HepG2 (cell line): ENCODE measurements at regions not wholly inside any gene's neighbourhood (a gene's known extent, or its start where the extent isn't known, plus 50 kb on each side); places are given as distances from the start of the nearest gene placed in this dataset.

ENCODE experiments used
- BRCA1 ChIP-seq: sonication (generic); formaldehyde crosslinking; IDR thresholded peaks from 2 replicates; pipeline ENCODE4 v1.4.0; 2020; ENCODE audit warnings: missing genetic modification reagents
- CHD4 ChIP-seq: fragments of 200-600 bp; sonication (generic); IDR thresholded peaks from 2 replicates; pipeline ENCODE4 v1.7.0; 2017; ENCODE audit warnings: mild to moderate bottlenecking, low read length, borderline replicate concordance
- FOXA1 ChIP-seq, 2 experiments: fragments of 450-650 bp in 1 of 2; sonication (generic) in 1 of 2; formaldehyde crosslinking in 1 of 2; IDR thresholded peaks; 2 replicates each; pipeline versions ENCODE4 v1.4.0 to v1.6.1; 2016 to 2020; ENCODE audit warnings: missing genetic modification reagents in 1 of 2
- GATAD2A ChIP-seq: IDR thresholded peaks from 2 replicates; pipeline ENCODE4 v1.6.1; 2016
- KDM5B ChIP-seq: sonication (generic); formaldehyde crosslinking; IDR thresholded peaks from 2 replicates; pipeline ENCODE4 v1.4.0; 2020; ENCODE audit warnings: missing genetic modification reagents, mild to moderate bottlenecking, borderline replicate concordance
- PTBP1 ChIP-seq: fragments of 200-400 bp; formaldehyde crosslinking; IDR thresholded peaks from 2 replicates; pipeline ENCODE4 v1.6.1; 2018; ENCODE audit warnings: low read length, low read depth; ENCODE audit not compliant: poor library complexity, severe bottlenecking
- RARA ChIP-seq: IDR thresholded peaks from 2 replicates; pipeline ENCODE4 v1.6.1; 2016; ENCODE audit warnings: missing genetic modification reagents, missing compliant biosample characterization
- RORA ChIP-seq: sonication (generic); formaldehyde crosslinking; IDR thresholded peaks from 2 replicates; pipeline ENCODE4 v1.5.0; 2020; ENCODE audit warnings: mild to moderate bottlenecking, missing genetic modification reagents, moderate library complexity
- SATB2 ChIP-seq: sonication (generic); formaldehyde crosslinking; IDR thresholded peaks from 2 replicates; pipeline ENCODE4 v1.5.0; 2020; ENCODE audit warnings: missing genetic modification reagents
- SIN3A ChIP-seq: IDR thresholded peaks from 2 replicates; pipeline ENCODE4 v1.6.1; 2011; ENCODE audit warnings: low read depth, mild to moderate bottlenecking, control low read depth, low read length, borderline replicate concordance
- SRF ChIP-seq: IDR thresholded peaks from 2 replicates; pipeline ENCODE4 v1.6.1; 2011; ENCODE audit warnings: mild to moderate bottlenecking, low read depth, low read length, moderate library complexity
- TCF12 ChIP-seq, 2 experiments: fragments of 450-650 bp in 1 of 2; sonication (generic) in 1 of 2; formaldehyde crosslinking in 1 of 2; IDR thresholded peaks; 2 replicates each; pipeline versions ENCODE4 v1.6.1 to v1.8.0; 2017 to 2022; ENCODE audit warnings: antibody characterized with exemption in 1 of 2, mild to moderate bottlenecking in 1 of 2, missing genetic modification reagents in 1 of 2, moderate library complexity in 1 of 2
- TEF ChIP-seq: sonication (generic); formaldehyde crosslinking; IDR thresholded peaks from 2 replicates; pipeline ENCODE4 v1.5.0; 2020; ENCODE audit warnings: missing genetic modification reagents
- TRAFD1 ChIP-seq: sonication (generic); formaldehyde crosslinking; IDR thresholded peaks from 2 replicates; pipeline ENCODE4 v1.5.1; 2020; ENCODE audit warnings: missing genetic modification reagents, mild to moderate bottlenecking, borderline replicate concordance
- U2AF1 ChIP-seq: fragments of 200-400 bp; formaldehyde crosslinking; optimal IDR thresholded peaks from 2 replicates; pipeline ENCODE3; 2017; ENCODE audit warnings: mild to moderate bottlenecking, low read depth, low read length
- U2AF2 ChIP-seq: fragments of 200-400 bp; formaldehyde crosslinking; IDR thresholded peaks from 2 replicates; pipeline ENCODE4 v1.6.1; 2017; ENCODE audit warnings: low read depth, mild to moderate bottlenecking, low read length
- ZNF180 ChIP-seq: sonication (generic); formaldehyde crosslinking; IDR thresholded peaks from 2 replicates; pipeline ENCODE4 v1.4.0; 2020; ENCODE audit warnings: low read depth, missing genetic modification reagents, borderline replicate concordance
- ZNF496 ChIP-seq: sonication (generic); formaldehyde crosslinking; IDR thresholded peaks from 2 replicates; pipeline ENCODE4 v1.8.1; 2023; ENCODE audit warnings: mild to moderate bottlenecking, moderate library complexity, missing genetic modification reagents; ENCODE audit not compliant: insufficient replicate concordance
- ZNF75D ChIP-seq: sonication (generic); formaldehyde crosslinking; IDR thresholded peaks from 2 replicates; pipeline ENCODE4 v1.8.1; 2023; ENCODE audit warnings: missing genetic modification reagents, mild to moderate bottlenecking, borderline replicate concordance
- ZNF850 ChIP-seq: sonication (generic); formaldehyde crosslinking; conservative IDR thresholded peaks from 2 replicates; pipeline ENCODE4 v1.9.0; 2021; ENCODE audit warnings: mild to moderate bottlenecking, missing genetic modification reagents
- ZSCAN22 ChIP-seq: sonication (generic); formaldehyde crosslinking; IDR thresholded peaks from 2 replicates; pipeline ENCODE4 v1.4.0; 2020; ENCODE audit warnings: mild to moderate bottlenecking, missing genetic modification reagents
- TF ChIP-seq, protein P1 (sequence below): sonication (generic); formaldehyde crosslinking; IDR thresholded peaks from 2 replicates; pipeline ENCODE4 v1.8.0; 2022; ENCODE audit warnings: missing genetic modification reagents, mild to moderate bottlenecking, moderate library complexity, borderline replicate concordance
- TF ChIP-seq, protein P2 (sequence below): sonication (generic); formaldehyde crosslinking; conservative IDR thresholded peaks from 2 replicates; pipeline ENCODE4 v1.8.0; 2022; ENCODE audit warnings: mild to moderate bottlenecking, moderate library complexity, missing genetic modification reagents

GRCh38 chr2:16067866-16068551, 127.7 kb downstream of the MYCN start (continued):
- TF ChIP-seq, protein P1, sequence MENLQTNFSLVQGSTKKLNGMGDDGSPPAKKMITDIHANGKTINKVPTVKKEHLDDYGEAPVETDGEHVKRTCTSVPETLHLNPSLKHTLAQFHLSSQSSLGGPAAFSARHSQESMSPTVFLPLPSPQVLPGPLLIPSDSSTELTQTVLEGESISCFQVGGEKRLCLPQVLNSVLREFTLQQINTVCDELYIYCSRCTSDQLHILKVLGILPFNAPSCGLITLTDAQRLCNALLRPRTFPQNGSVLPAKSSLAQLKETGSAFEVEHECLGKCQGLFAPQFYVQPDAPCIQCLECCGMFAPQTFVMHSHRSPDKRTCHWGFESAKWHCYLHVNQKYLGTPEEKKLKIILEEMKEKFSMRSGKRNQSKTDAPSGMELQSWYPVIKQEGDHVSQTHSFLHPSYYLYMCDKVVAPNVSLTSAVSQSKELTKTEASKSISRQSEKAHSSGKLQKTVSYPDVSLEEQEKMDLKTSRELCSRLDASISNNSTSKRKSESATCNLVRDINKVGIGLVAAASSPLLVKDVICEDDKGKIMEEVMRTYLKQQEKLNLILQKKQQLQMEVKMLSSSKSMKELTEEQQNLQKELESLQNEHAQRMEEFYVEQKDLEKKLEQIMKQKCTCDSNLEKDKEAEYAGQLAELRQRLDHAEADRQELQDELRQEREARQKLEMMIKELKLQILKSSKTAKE, result peak; percentile 72
- TF ChIP-seq PTBP1 (no peak), CHD4 (no peak; the same call in 1 of the 2 replicates), U2AF1 (no peak), ZNF75D (CRISPR knock-in tag) (no peak), TRAFD1 (CRISPR knock-in tag) (no peak), GATAD2A (CRISPR knock-in tag) (peak; percentile 92), ZSCAN22 (CRISPR knock-in tag) (no peak), ZNF850 (CRISPR knock-in tag) (no peak), RARA (CRISPR knock-in tag) (peak; percentile 86), RORA (CRISPR knock-in tag) (no peak), ZNF180 (no peak), TCF12 (IDR thresholded peaks at IDR 0.05) (no peak), TCF12 (CRISPR knock-in tag; IDR thresholded peaks at IDR 0.05) (no peak), BRCA1 (CRISPR knock-in tag) (no peak), TEF (CRISPR knock-in tag) (0 out of 2 replicates have a peak, but pooled peaks have one; percentile 27), SIN3A (no peak), FOXA1 (IDR thresholded peaks at IDR 0.05) (no peak), FOXA1 (CRISPR knock-in tag; IDR thresholded peaks at IDR 0.05) (peak; percentile 98), ZNF496 (no peak), SRF (no peak), SATB2 (CRISPR knock-in tag) (no peak), U2AF2 (no peak), KDM5B (CRISPR knock-in tag) (no peak)
- TF ChIP-seq, protein P2, sequence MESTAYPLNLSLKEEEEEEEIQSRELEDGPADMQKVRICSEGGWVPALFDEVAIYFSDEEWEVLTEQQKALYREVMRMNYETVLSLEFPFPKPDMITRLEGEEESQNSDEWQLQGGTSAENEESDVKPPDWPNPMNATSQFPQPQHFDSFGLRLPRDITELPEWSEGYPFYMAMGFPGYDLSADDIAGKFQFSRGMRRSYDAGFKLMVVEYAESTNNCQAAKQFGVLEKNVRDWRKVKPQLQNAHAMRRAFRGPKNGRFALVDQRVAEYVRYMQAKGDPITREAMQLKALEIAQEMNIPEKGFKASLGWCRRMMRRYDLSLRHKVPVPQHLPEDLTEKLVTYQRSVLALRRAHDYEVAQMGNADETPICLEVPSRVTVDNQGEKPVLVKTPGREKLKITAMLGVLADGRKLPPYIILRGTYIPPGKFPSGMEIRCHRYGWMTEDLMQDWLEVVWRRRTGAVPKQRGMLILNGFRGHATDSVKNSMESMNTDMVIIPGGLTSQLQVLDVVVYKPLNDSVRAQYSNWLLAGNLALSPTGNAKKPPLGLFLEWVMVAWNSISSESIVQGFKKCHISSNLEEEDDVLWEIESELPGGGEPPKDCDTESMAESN (CRISPR knock-in tag), result 0 out of 2 replicates have a peak, but pooled peaks have one; percentile 50
